Glomerular visceral epithelial cell (primary cell): ENCODE measurements at regions not wholly inside any gene's neighbourhood (a gene's known extent, or its start where the extent isn't known, plus 50 kb on each side); places are given as distances from the start of the nearest gene placed in this dataset.

Experiments
- DNase-seq: peaks from one replicate; pipeline ENCODE4 v3.0.0-alpha.2; 2016; ENCODE audit errors: extremely low spot score

DNA sequence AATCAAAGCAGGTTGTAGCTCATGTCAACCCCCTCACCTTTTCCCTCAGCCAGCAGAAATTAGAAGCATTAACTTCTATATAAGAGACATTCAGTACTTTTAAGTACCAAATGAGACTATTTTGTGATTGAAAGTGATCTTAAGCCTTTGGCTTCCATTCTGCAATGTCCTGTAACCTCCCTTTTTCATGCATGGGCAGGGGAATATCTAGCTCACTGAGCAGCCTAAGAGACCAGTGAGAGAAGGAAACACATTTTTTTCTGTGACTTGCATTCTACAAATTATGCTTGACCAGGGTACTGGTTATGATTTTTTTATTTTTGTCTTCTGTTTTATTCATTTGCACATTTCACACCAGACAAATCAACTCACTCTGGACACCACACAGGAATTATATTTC lies 369.6 kb downstream of the KCTD12 start:
- DNase-seq, result no peak

DNA sequence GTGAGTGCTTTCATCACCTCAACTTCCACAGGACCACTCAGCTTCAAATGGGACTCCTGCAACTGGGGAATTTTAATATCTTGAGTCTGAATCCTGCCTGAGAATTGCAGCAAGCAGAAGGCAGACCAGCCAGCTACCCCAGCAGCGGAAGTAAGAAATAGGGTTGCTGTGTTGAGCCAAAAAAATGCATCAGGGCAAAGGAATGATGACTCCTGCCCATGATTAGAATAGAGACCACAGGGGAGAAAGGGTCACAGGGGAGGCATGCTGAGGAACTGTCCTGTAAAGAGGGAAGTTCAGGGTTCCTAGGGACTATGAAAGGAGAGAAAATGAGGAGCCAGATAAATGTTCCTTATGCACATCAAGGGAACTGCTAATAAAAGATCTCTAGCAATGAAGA lies 370.2 kb downstream of the KCTD12 start:
- peak; percentile 46 for DNase-seq

DNA sequence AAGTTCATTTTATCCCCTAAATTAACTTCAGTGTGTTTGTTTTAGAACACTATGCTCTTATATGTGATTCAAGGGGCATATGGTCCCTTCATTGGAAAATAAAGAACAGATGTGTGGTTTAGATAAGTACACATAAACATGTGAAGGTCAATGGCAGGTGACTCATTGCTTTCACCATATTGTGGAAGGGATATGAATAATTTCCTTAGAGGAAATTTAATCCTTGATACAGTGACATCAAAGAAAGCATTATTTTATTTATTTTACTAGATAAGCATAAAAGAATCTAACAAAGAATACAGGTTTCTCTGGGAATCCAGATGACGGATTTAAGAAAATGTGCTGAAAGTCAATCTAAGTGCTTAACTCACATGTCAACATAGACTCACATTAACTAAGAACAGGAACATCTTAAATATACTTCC lies 373.5 kb downstream of the KCTD12 start:
- no peak for DNase-seq

GRCh38 chr13:76505437-76505836 lies 380.8 kb downstream of the KCTD12 start:
- no peak for DNase-seq

- DNase-seq, result no peak
These were observed 382.4 kb downstream of the KCTD12 start for GRCh38 chr13:76503766-76504165.

DNA sequence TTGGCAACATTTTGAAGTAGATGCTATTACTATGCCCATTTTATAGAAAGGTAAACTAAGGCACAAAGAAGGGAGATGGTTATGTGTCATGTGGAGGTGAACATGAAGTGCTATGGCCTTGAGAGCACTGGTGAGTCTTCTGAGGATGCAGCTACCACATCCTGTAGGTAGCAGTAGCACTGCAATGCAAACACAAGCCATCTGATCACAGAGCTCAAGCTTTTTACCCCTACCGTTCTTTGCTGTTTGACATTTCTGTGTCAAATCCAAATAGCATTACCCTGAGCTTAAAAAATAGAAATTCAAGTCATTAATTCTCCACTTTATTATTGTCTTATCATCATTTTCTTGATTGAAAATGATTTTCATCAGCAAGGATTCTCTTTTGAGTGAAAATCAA lies 382.9 kb downstream of the KCTD12 start:
- no peak for DNase-seq

GRCh38 chr13:76500894-76501293 lies 385.3 kb downstream of the KCTD12 start:
- DNase-seq, result no peak

DNA sequence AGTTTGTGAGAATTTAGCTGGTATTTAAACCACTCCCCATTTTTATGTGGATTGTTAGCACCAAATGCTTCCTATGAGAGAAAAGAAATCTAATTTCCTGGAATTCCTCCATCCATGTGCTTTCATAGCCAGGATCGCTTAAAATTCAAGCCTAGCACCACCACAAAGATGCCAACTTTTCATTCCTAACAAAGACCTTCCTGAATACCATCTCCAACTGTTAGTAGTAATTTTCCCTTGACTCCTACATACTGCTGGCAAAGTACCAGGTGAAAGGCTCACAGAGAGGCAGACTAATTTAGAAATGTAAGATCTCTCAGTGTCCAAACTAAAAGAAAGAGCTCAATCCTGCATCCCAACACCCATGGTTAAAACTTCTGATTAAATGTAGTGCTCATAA lies 386.3 kb downstream of the KCTD12 start:
- no peak for DNase-seq

DNA sequence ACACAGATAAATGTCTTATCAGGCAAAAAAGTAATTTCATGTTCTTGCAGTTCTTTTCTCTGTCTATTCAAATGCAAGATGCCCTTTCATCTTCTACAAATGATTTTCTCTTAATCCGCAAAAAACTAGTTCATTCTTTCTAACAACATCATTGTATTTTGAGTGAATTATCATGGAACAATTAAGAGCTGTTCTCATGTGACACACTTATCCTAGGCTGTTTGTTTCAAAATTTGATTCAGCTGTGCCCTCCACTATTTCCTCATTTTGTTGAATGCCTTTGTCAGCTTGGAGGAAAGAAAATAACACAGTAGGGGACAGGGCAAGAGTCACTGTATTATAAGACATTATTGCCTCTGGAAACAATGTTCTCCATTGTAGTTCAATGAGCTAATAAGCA lies 396.9 kb downstream of the KCTD12 start:
- DNase-seq, result no peak

- no peak for DNase-seq
These were observed 404.5 kb downstream of the KCTD12 start for GRCh38 chr13:76481738-76482137.

GRCh38 chr13:76474966-76475365 lies 411.2 kb downstream of the KCTD12 start:
- no peak for DNase-seq

GRCh38 chr13:76474356-76474755 lies 411.8 kb downstream of the KCTD12 start:
- no peak for DNase-seq

DNA sequence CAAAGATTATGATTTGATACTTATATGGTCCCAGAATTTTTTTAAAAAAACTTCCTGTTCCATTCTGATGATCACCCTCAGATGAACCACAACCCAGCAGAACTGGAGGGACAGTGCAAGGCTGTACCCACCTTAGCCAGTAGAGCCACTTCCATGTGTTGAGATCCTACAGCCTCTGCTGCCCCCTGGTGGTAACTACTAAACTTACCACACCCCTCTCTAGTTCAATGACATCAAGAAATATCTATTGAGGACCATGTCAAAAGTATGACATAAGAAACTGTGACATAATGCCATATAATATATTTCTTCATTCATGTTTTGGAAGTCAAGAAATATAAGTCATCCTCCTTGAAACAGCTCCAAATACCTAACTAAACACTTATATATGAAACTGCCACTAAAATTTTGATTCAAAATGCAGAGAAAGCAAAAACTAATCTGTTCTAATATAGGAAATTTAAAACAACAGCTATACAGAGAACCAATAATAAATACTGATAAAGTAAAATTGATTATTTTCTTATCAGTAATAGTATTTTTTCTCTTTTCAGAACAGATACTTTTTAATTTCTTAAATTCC lies 412.6 kb downstream of the KCTD12 start:
- DNase-seq, result peak; percentile 77

GRCh38 chr13:76472916-76473315 lies 413.3 kb downstream of the KCTD12 start:
- no peak for DNase-seq

GRCh38 chr13:76471486-76471885 lies 414.7 kb downstream of the KCTD12 start:
- DNase-seq, result no peak

GRCh38 chr13:76470991-76471390 lies 415.2 kb downstream of the KCTD12 start:
- no peak for DNase-seq

GRCh38 chr13:76466043-76466442 lies 420.2 kb downstream of the KCTD12 start:
- no peak for DNase-seq

DNA sequence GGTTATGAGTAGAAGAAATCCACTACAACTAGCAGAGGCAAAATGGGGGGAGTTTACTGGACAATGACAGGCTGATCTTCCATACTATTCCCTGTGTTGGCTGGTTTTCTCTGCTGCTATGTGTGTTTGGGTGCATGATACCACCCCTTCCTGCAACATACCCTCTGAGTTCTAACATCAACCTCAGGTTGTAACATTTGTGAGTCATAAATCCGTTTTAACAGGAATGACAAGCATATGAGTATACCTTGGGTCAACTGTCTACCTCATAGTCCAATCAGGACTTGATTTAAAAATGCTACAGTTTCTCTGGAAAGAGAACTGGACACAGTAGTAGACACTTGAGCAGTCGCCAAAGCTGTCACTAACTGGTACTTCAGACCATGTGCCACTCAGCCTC lies 422.9 kb downstream of the KCTD12 start:
- no peak for DNase-seq

DNA sequence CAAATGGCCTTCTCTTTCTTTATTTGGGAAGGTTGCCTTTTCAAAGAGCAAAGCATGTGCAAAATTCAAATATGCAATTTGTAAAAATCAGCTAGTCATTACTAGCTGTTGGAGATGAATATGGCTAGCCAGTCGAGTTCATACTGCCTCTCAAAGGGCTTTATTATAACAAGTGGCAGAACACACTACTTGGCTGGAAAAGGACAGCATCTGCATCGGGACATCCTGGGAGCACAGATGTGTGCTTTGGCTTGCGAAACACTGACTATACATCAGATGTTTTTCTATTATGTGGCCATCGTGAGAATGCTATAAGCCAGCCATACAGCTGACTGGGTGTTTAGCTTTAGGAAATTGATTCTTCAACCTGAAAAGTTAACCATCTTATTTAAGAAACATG lies 424.2 kb downstream of the KCTD12 start:
- DNase-seq, result no peak

DNA sequence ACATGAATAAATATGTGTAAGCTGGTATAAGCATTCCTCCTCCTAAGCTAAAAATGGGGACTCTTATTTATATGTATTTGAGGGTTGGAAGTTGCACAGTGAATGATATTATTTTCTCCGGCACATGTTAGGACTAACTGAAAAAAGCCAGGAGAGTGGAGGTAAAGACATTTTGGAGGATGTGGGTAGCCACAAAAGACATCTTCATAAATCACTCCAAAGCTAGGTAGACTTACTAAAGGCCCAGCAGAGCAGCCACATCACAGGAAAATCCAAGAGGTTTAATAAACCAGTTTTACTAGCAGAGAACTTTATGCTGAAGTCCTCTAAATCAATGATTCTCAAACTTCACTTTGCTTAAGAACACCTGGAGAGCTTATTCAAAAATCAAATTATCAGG lies 424.7 kb downstream of the KCTD12 start:
- DNase-seq, result no peak

DNA sequence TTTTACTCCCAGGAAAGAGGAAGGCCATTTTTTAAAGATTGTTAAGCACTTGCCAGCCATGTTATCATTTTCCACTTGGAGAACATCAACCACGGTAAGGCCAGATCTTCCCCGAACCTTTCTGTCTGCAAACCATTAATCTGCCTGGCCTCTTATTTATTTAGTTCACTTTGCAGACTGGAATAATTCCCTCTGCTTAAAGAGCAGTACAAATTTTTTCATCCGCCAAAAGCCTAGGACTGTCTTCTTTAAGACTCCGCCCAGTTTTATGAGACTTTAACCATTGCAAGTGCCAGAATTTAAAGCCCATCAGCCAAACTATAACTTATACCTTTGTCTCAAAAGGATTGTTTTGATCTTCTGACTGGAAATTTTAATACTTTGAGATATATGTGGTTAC lies 426.3 kb downstream of the KCTD12 start:
- no peak for DNase-seq

DNA sequence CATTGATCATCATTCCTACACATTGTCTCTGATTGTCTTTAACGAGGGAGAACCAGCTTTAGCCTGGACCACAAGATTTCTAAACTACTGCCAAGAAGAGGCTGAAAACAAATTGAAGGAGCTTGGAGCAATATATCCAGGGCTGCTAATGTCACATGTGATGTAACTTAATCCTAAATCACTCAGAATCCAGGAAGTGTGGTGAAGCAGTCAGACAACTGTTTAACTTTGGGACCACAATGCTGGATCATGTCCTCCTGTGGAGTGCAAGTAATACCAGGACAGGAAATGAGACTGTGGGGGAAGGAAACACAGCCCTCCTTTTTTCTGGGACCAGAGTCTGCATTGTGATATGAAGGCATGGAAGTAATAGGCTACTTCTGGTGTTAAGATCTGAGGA lies 430.2 kb downstream of the KCTD12 start:
- DNase-seq, result peak; percentile 32

- no peak for DNase-seq
These were observed 431.2 kb downstream of the KCTD12 start for GRCh38 chr13:76454991-76455390.

DNA sequence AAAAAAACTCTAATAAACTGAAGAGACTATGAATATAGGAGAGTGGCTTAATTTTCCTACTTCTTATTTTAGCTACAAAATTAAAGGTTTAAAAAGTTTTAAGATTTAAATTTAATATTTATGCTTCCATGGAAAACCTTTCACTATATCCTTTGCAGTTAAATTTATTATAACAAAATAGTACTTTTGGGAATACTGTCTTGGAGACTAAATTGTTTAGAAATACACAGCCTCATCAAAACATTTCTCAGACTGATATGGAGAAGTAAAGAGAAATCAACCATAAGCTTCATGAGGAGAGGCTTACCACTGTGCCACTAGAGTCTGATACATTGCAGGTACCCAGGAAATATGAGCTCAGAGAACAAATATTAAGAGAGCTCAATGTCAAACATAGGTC lies 436.5 kb downstream of the KCTD12 start:
- no peak for DNase-seq

- DNase-seq, result no peak
These were observed 440.0 kb downstream of the KCTD12 start for GRCh38 chr13:76446191-76446590.
